ENCODE measurements at regions not wholly inside any gene's neighbourhood (a gene's known extent, or its start where the extent isn't known, plus 50 kb on each side); places are given as distances from the start of the nearest gene placed in this dataset.
"Not testable (repeated sequence)": the region's sequence is repeated elsewhere in the genome, so short reads cannot be mapped to it uniquely, and the experiment has no call there.

DNA sequence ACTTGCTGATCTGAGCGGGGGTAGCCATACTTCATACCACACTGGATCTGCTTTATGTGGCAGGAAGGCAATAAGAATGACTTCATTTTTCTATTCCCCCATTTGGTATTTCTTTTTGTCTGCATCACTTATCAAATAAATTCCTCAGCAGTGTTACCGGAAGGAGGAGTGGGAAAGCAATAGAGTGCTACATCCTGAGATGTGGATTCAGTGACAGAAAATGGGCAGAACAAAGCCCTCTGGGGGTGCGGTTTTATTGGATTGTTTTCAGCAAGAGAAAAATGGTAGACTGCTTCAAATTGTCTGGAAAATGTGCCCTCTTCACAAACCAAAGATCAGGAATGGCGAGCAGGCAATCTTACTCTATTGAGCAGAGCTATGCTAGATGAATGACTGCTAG lies 751.9 kb upstream of the NEGR1 start:
- DNase-seq: no peak

GRCh38 chr1:73033640-73034039 lies 751.3 kb upstream of the NEGR1 start:
- no peak for DNase-seq

- DNase-seq: no peak
Measured at GRCh38 chr1:73029571-73029970, 747.2 kb upstream of the NEGR1 start.

- DNase-seq: no peak
Measured at GRCh38 chr1:73026114-73026513, 743.8 kb upstream of the NEGR1 start.

GRCh38 chr1:73009938-73010337 lies 727.6 kb upstream of the NEGR1 start:
- DNase-seq: no peak

GRCh38 chr1:73009311-73009710 lies 727.0 kb upstream of the NEGR1 start:
- no peak for DNase-seq

- DNase-seq: no peak
Measured at GRCh38 chr1:72997624-72998023, 715.3 kb upstream of the NEGR1 start.

DNA sequence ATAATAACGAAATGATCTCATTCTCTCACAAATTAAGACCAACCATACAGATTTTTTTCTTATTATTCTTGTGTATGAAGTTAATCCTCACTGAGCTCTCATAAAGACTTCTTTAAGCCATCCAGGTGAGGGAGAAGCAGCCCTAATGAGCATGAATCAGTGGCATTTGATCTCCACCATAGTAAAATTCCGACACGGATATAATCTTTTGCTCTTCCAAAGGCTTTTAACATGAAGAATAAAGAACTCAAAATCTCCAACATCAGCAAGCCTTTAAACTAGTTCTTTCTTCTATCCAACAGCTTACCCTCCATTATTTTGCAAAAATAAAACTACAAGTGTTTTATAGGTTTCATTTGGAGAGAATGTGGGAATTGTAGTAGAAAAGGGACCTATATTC lies 714.7 kb upstream of the NEGR1 start:
- DNase-seq: no peak

- not testable (repeated sequence) for DNase-seq
Measured at GRCh38 chr1:72987871-72988270, 705.5 kb upstream of the NEGR1 start.

- DNase-seq: no peak
Measured at GRCh38 chr1:72986591-72987290, 704.4 kb upstream of the NEGR1 start.

DNA sequence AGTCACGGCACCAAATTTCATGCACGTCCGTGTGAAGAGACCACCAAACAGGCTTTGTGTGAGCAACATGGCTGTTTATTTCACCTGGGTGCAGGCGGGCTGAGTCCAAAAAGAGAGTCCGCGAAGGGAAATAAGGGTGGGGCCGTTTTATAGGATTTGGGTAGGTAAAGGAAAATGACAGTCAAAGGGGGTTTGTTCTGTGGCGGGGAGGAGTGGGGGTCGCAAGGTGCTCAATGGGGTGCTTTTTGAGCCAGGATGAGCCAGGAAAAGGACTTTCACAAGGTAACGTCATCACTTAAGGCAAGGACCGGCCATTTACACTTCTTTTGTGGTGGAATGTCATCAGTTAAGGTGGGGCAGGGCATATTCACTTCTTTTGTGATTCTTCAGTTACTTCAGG lies 702.7 kb upstream of the NEGR1 start:
- not testable (repeated sequence) for DNase-seq

DNA sequence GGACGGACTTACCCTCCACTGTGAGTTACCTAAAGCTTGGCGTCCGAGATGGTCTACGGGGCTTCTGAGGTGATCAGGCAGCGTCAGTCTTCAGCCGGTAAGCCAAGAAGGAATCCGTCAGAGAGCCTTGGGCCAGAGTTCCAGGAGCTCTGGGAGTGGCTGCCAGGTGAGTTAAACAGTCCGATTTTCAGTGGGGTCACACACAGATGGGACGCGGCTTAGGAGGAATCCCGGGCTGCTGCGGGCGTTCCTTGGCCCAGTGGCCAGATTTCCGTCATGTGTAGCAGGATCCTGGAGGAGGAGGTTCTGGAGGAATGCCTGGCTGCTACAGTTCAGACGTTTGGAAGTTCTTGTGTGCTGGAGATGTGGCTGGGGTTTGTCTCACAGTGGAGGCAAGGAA lies 700.7 kb upstream of the NEGR1 start:
- DNase-seq: not testable (repeated sequence)

GRCh38 chr1:72969461-72969860 lies 687.1 kb upstream of the NEGR1 start:
- no peak for DNase-seq

- DNase-seq: no peak
Measured at GRCh38 chr1:72954943-72955342, 672.6 kb upstream of the NEGR1 start.

DNA sequence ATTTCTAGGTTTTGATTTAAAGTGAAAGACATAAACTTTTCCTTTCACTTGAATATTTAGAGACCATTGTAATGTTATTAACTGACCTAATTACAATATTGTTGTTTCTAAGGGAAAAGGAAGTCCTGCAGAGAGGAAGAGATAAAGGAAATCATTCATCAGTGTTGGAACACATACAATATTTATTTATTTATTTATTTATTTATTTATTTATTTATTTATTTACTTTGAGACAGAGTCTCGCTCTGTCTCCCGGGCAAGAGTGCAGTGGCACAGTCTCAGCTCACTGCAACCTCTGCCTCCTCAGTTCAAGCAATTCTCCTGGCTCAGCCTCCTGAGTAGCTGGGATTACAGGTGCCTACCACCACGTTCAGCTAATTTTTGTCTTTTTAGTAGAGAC lies 668.6 kb upstream of the NEGR1 start:
- not testable (repeated sequence) for DNase-seq

DNA sequence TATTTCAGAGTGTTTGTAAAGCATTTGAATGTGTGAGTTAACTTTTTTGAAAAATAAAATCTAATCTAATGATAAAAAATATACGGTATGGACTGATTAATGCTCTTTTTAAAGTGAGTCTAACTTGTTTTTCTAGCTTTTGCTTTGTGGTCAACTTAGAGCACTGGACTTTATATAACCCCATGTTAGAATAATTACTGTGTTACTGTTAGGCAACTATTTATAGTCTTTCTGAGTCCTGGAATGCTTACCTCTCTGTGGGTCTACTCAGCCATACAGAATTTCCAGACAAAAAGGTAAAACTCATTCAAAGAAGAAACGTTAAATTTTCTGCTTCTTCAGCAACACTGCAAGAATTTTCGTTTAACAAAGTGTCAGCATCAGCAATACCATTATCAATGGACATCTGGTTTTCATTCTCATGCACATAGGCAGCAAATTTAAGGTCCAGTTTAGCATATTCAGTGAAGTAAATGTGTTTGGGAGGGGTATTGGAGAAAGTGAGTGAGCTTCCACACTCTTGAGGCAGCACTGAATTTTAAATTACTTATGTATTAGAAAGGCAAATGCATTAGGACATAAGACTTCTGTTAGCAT lies 664.7 kb upstream of the NEGR1 start:
- DNase-seq: no peak

- no peak for DNase-seq
Measured at GRCh38 chr1:72942008-72942407, 659.7 kb upstream of the NEGR1 start.

- no peak for DNase-seq
Measured at GRCh38 chr1:72938408-72938807, 656.1 kb upstream of the NEGR1 start.

- DNase-seq: no peak
Measured at GRCh38 chr1:72937905-72938304, 655.6 kb upstream of the NEGR1 start.

DNA sequence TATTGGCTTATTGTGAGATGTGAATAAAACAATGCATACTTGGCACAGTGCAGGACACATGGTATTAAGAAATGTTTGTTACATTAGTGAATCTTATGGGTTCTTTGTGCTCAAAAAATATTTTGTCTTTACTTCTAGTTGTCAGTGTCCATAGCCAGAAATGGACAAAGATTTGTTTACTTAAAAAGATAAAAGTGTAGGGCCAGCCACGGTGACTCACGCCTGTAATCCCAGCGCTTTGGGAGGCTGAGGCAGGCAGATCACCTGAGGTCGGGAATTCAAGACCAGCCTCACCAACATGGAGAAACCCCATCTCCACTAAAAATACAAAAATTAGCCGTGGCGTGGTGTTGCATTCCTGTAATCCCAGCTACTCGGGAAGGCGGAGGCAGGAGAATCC lies 654.6 kb upstream of the NEGR1 start:
- DNase-seq: no peak

DNA sequence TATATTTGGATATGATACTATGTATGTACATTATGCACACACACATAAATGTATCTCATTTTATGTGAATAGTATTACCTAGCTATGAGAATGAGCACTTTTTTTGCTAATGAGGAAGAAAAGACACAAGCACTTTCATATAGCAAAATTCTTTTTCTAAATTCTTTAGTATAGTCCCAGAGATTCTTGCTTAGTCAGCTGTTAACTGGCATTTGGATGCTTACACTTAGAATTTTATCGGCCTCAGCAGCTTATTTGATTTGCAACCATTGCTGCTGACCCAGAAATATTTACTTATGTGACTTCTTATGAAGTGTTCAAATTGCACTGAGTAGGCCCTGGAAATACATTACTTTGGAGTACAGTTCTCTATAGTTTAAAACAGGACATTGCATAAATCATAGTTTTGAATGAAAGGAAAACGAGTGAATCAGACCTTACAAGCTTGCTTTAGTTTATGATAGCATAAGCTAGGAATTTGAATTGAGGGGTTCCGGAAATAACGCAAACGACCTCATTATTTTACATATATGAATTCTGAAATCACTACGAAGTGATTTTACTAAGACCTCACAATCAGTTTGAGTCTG lies 653.9 kb upstream of the NEGR1 start:
- no peak for DNase-seq

DNA sequence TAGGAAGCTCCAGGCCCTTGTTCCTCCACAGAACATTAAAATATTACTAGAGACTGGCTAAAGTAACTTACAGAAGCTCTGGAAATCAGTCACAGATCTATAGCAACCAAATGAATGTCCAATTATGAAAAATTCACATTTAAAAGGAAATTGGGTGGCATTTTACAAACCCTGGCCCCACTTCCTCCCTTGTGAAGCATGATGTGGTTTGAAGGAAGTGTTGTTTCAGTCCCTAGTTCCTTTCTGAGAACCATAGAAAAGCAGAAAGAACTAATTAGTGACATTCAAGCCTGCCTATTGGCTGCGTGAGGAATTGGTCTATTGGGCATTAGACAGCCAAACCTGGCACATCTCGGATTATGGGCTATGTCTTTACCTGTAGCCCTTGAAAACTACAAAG lies 649.7 kb upstream of the NEGR1 start:
- no peak for DNase-seq

- no peak for DNase-seq
Measured at GRCh38 chr1:72930528-72930927, 648.2 kb upstream of the NEGR1 start.

GRCh38 chr1:72918940-72919339 lies 636.6 kb upstream of the NEGR1 start:
- DNase-seq: no peak

- DNase-seq: no peak
Measured at GRCh38 chr1:72917920-72918319, 635.6 kb upstream of the NEGR1 start.

Data from femur (tissue), 1 donor.